Fibroblast of lung (primary cell): ENCODE measurements at regions not wholly inside any gene's neighbourhood (a gene's known extent, or its start where the extent isn't known, plus 50 kb on each side); places are given as distances from the start of the nearest gene placed in this dataset.

ENCODE experiments used
- DNase-seq, 2 donors: peaks; one replicate each; pipeline versions ENCODE4 v3.0.0 to v3.0.0-alpha.2; 2010; ENCODE audit warnings: low read depth in 2 of 2
- H2AFZ ChIP-seq: 2 replicates; pipeline ENCODE4 v1.5.1; 2012; ENCODE audit warnings: low read length, control low read depth, inconsistent platforms
- H3K27ac ChIP-seq: 2 replicates; pipeline ENCODE4 v1.5.1; 2011; ENCODE audit warnings: low read length, control low read depth; ENCODE audit not compliant: insufficient read depth
- H3K27me3 ChIP-seq: 2 replicates; pipeline ENCODE4 v1.5.1; 2011; ENCODE audit warnings: mild to moderate bottlenecking, low read length; ENCODE audit not compliant: control insufficient read depth, insufficient read depth
- H3K36me3 ChIP-seq: 2 replicates; pipeline ENCODE4 v1.5.1; 2011; ENCODE audit warnings: low read length; ENCODE audit not compliant: control insufficient read depth, insufficient read depth
- H3K4me1 ChIP-seq: 2 replicates; pipeline ENCODE4 v1.5.1; 2011; ENCODE audit warnings: low read length; ENCODE audit not compliant: control insufficient read depth, insufficient read depth; ENCODE audit errors: extremely low read depth
- H3K4me2 ChIP-seq: 2 replicates; pipeline ENCODE4 v1.5.1; 2011; ENCODE audit warnings: low read length, control low read depth; ENCODE audit not compliant: insufficient read depth; ENCODE audit errors: extremely low read depth
- H3K4me3 ChIP-seq, 4 experiments: fragments of 200-600 bp in 1 of 4; sonication (generic) in 1 of 4; replicated peaks in 1 of 4; 2 replicates each; pipeline ENCODE4 v1.5.1; 2011 to 2016; ENCODE audit warnings: low read length in 4 of 4, low read depth in 3 of 4, mild to moderate bottlenecking in 3 of 4, control low read depth in 2 of 4, inconsistent platforms in 1 of 4, mixed read lengths in 1 of 4; ENCODE audit not compliant: insufficient read depth in 1 of 4; ENCODE audit errors: control extremely low read depth in 1 of 4
- H3K79me2 ChIP-seq: 2 replicates; pipeline ENCODE4 v1.5.1; 2012; ENCODE audit warnings: mild to moderate bottlenecking, low read length, inconsistent platforms; ENCODE audit not compliant: control insufficient read depth, insufficient read depth
- H3K9ac ChIP-seq: 2 replicates; pipeline ENCODE4 v1.5.1; 2011; ENCODE audit warnings: mild to moderate bottlenecking, low read length, control low read depth; ENCODE audit not compliant: insufficient read depth
- H3K9me3 ChIP-seq: 2 replicates; pipeline ENCODE4 v1.5.1; 2012; ENCODE audit warnings: low read depth, low read length; ENCODE audit not compliant: control insufficient read depth, insufficient read depth
- H4K20me1 ChIP-seq: 2 replicates; pipeline ENCODE4 v1.5.1; 2011; ENCODE audit warnings: low read length; ENCODE audit not compliant: control insufficient read depth, insufficient read depth; ENCODE audit errors: extremely low read depth
- EZH2 ChIP-seq: IDR thresholded peaks from 2 replicates; pipeline ENCODE4 v1.5.1; 2012; ENCODE audit warnings: low read length, control low read depth, mild to moderate bottlenecking; ENCODE audit errors: missing control alignments
- TF ChIP-seq, protein P1 (sequence below), 2 donors: IDR thresholded peaks in 1 of 2; conservative IDR thresholded peaks in 1 of 2; 1 replicate in 1 of 2; 2 replicates in 1 of 2; pipeline ENCODE4 v1.5.1; 2011 to 2012; ENCODE audit warnings: low read length in 2 of 2, control low read depth in 1 of 2, inconsistent platforms in 1 of 2, low read depth in 1 of 2, mild to moderate bottlenecking in 1 of 2

DNA sequence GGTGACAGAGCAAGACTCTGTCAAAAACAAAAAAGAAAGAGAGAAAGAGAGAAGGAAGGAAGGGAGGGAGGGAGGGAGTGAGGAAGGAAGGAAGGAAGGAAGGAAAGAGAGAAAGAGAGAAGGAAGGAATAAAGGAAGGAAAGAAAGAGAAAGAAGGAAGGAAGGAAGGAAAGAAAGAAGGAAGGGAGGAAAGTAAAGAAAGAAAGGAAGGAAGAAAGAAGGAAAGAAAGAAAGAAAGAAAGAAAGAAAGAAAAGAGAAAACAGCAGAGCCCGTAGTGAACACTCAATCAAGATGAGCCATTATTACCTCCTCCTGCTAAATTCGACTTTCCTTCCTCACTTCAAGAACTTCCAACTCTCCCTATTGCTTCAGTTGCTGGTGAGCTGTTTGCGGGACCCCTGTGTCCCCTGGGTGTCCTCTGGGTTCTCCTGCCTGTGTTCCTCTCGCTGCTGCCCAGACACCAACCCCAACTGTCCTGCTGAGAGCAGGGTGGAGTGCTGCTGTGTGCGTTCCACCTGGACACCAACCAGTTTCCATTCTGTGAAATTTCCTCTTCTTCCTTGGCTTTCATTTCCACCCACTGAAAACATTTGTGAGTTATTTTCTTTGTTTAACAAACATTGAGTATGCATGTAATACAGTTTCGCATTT is 266.4 kb downstream of the FAM43A start:
- Histone ChIP-seq H3K27me3 (no peaks in the 10 kb centered on the region), H3K79me2 (no peaks in the 10 kb centered on the region), H3K9ac (no peak overlapping the region), H3K4me2 (no peak overlapping the region), H3K27ac (no peak overlapping the region), H3K9me3 (no peaks in the 10 kb centered on the region), H2AFZ (no peak overlapping the region), H4K20me1 (no peaks in the 10 kb centered on the region), H3K4me1 (no peaks in the 10 kb centered on the region), H3K4me3 (no peak overlapping the region), H3K36me3 (no peaks in the 10 kb centered on the region)
- TF ChIP-seq, protein P1, sequence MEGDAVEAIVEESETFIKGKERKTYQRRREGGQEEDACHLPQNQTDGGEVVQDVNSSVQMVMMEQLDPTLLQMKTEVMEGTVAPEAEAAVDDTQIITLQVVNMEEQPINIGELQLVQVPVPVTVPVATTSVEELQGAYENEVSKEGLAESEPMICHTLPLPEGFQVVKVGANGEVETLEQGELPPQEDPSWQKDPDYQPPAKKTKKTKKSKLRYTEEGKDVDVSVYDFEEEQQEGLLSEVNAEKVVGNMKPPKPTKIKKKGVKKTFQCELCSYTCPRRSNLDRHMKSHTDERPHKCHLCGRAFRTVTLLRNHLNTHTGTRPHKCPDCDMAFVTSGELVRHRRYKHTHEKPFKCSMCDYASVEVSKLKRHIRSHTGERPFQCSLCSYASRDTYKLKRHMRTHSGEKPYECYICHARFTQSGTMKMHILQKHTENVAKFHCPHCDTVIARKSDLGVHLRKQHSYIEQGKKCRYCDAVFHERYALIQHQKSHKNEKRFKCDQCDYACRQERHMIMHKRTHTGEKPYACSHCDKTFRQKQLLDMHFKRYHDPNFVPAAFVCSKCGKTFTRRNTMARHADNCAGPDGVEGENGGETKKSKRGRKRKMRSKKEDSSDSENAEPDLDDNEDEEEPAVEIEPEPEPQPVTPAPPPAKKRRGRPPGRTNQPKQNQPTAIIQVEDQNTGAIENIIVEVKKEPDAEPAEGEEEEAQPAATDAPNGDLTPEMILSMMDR (conservative IDR thresholded peaks at IDR 0.05 in 1 of 2, IDR thresholded peaks at IDR 0.05 in 1 of 2; ENCODE audit: low read depth in 1 of 2, low read length in 2 of 2) = no peak
- TF ChIP-seq EZH2 = no peak
- no peak for DNase-seq

DNA sequence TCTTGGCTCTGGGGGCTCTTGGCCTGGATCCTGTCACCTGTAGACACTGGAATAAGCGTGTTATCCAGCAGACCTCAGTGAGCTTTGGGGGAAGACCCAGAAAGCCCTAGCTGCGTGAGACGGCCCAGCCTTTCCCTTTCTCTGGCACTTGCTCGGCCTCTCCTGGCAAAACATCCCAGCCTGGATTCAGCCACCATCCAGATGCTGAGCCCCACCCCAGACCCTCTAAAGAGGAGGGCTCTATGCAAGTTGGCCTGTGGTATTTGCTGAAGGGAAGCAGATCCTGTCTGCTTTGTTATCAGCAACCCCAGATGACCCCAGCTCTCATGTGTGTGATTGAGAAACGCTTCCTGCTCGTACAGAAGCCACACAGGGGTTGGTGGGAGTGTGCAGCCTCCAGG is 267.2 kb downstream of the FAM43A start:
- Histone ChIP-seq H3K36me3 (no peaks in the 10 kb centered on the region), H3K9me3 (no peaks in the 10 kb centered on the region), H3K4me2 (no peak overlapping the region), H4K20me1 (no peaks in the 10 kb centered on the region), H3K27me3 (no peaks in the 10 kb centered on the region), H3K4me1 (no peaks in the 10 kb centered on the region), H3K79me2 (no peaks in the 10 kb centered on the region), H3K27ac (no peak overlapping the region), H2AFZ (no peak overlapping the region), H3K9ac (no peak overlapping the region), H3K4me3 (no peak overlapping the region)
- TF ChIP-seq EZH2 = no peak
- TF ChIP-seq, protein P1 (conservative IDR thresholded peaks at IDR 0.05 in 1 of 2, IDR thresholded peaks at IDR 0.05 in 1 of 2; ENCODE audit: low read depth in 1 of 2, low read length in 2 of 2) = no peak
- DNase-seq = no peak

DNA sequence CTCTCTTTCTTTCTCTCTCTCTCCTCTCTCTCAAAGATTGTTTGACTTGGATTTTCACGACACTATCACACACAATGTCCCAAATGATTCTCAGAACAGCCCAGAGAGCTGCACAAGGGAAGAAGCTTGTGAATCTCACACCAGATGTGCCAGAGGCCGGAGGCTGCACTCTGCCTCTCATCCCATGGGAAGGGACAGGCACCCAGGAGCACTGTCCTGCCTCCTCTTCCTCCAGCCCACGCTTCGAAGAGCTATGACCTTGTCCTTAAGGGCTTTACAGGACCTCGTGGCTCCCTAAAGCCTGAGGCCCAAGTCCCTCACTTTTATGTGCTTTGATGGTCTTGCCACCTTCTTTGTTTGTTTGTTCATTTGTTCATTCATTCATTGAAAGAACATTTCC is 267.6 kb downstream of the FAM43A start:
- Histone ChIP-seq H3K4me1 (no peaks in the 10 kb centered on the region), H2AFZ (no peak overlapping the region), H3K4me3 (no peak overlapping the region), H3K79me2 (no peaks in the 10 kb centered on the region), H3K36me3 (no peaks in the 10 kb centered on the region), H3K4me2 (no peak overlapping the region), H4K20me1 (no peaks in the 10 kb centered on the region), H3K27me3 (no peaks in the 10 kb centered on the region), H3K9ac (no peak overlapping the region), H3K27ac (no peak overlapping the region), H3K9me3 (no peaks in the 10 kb centered on the region)
- TF ChIP-seq, protein P1 (conservative IDR thresholded peaks at IDR 0.05 in 1 of 2, IDR thresholded peaks at IDR 0.05 in 1 of 2; ENCODE audit: low read depth in 1 of 2, low read length in 2 of 2) = no peak
- no peak for TF ChIP-seq EZH2
- no peak for DNase-seq
